GM18867 (cell line): ENCODE measurements at regions not wholly inside any gene's neighbourhood (a gene's known extent, or its start where the extent isn't known, plus 50 kb on each side); places are given as distances from the start of the nearest gene placed in this dataset.

Source experiments
- ATAC-seq: cut with Tn5 transposase; IDR thresholded peaks from one replicate; pipeline ENCODE4 v1.9.1; 2021; ENCODE audit warnings: mild to moderate bottlenecking, moderate library complexity; ENCODE audit not compliant: unreplicated experiment

GRCh38 chr4:63663870-63664269, 745.4 kb downstream of the TECRL start:
- ATAC-seq, result peak; percentile 98

DNA sequence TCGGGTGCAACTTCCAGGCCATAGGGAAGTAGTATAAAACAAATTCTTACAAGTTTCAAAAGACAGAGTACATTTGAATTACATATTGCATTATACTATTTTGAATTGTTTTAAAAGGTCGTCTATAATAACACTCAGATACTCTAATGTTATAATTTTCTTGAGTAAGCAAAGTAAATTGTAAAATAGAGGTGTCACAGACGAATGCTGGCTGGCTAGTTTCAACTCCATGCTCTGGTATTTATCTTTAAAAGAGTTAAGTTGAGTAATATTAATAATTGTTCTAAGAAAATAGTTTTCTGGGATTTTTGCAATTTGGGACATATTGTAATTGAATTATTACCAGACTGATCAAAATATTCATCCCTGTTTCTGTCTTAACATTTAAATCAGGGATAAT, 764.9 kb downstream of the TECRL start:
- ATAC-seq, result no peak

- no peak for ATAC-seq
Observed at GRCh38 chr4:63637270-63637669, 772.0 kb downstream of the TECRL start.

DNA sequence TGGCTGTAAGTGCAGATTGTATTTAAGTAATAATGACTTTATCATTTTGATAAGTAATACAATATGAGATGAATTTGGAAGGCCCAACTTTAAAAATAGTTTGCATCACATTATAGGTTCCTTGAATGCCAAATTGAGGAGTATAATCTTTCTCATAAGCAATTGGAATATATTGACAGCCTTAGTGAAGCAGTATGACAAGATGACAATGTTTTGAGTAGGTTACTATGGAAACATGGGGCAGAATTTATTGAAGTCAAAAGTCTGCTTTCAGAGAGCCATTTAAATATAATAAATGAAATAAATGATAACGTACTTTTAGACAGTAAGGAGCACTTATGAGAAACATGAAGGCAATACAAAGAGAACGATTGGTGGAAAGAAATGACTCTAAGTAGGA, 776.4 kb downstream of the TECRL start:
- no peak for ATAC-seq

- ATAC-seq, result no peak
Observed at GRCh38 chr4:63620271-63620670, 789.0 kb downstream of the TECRL start.

GRCh38 chr4:63619771-63620170, 789.5 kb downstream of the TECRL start:
- ATAC-seq, result no peak

- no peak for ATAC-seq
Observed at GRCh38 chr4:63618883-63619718, 790.1 kb downstream of the TECRL start.

GRCh38 chr4:63607169-63607872, 801.9 kb downstream of the TECRL start:
- no peak for ATAC-seq

DNA sequence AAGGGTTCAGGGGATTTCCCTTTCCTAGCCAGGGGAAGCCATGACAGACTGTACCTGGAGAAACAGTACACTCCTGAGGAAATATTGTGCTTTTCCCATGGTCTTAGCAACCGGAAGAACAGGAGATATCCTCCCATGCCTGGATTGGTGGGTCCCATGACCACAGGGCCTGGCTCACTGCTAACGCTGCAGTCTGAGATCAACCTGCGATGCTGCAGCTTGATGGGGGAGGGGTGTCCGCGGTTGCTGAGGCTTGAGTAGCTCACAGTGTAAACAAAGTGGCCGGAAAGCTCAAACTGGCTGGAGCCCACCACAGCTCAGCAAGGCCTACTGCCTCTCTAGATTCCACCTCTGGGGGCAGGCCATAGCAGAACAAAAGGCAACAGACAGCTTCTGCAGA, 819.5 kb downstream of the TECRL start:
- no peak for ATAC-seq

- ATAC-seq, result no peak
Observed at GRCh38 chr4:63583561-63583960, 825.7 kb downstream of the TECRL start.

DNA sequence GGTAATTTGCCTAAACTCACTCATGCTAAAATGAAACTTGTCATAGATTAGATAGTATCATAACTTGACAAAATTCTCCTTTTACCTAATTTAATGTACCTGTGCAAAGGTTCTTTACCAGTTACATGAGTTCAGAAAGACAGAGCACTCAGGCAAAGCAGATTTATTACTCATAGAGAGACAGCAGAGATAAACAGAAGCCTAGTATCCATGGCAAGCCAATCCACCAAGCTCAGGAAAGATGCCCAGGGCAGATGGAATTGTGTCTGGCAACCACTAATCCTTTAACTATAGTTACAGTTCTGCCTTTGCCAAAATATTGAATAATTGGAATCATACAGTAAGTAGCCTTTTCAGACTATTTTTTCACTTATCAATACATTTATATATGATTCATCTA, 826.2 kb downstream of the TECRL start:
- ATAC-seq, result no peak

GRCh38 chr4:63580796-63581475, 828.3 kb downstream of the TECRL start:
- peak; percentile 43 for ATAC-seq

GRCh38 chr4:63578383-63578782, 830.9 kb downstream of the TECRL start:
- ATAC-seq, result no peak

GRCh38 chr4:63566658-63567057, 842.6 kb downstream of the TECRL start:
- no peak for ATAC-seq

GRCh38 chr4:63563288-63564014, 845.8 kb downstream of the TECRL start:
- ATAC-seq, result no peak

GRCh38 chr4:63558709-63559108, 850.5 kb downstream of the TECRL start:
- no peak for ATAC-seq

DNA sequence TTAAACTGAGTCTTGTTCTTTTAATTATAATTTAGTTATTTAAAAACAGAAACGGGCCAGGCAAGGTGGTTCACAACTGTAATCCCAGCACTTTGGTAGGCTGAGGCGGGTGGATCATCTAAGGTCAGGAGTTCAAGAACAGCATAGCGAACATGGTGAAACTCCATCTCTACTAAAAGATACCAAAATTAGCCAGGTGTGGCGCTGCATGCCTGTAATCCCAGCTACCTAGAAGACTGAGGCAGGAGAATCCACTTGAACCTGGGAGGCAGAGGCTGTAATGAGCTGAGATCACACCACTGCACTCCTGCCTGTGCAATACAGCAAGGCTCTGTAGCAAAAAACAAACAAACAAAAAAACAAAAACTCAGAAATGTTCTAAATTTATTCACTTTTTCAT, 852.9 kb downstream of the TECRL start:
- ATAC-seq, result no peak

DNA sequence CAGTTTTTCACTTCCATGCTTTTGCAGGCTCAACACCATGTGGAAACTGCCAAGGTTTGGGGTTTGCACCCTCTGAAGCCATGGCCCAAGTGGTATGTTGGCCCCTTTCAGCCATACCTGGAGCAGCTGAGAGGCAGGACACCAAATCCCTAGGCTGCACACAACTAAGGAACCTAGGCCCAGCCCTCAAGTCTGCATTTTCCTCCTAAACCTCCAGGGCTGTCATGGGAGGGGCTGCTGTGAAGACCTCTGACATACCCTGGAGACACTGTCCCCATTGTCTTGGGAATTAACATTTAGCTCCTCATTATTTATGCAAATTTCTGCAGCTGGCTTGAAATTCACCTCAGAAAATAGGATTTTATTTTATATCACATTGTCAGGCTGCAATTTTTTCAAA, 856.1 kb downstream of the TECRL start:
- ATAC-seq, result no peak

- no peak for ATAC-seq
Observed at GRCh38 chr4:63541828-63542227, 867.4 kb downstream of the TECRL start.

DNA sequence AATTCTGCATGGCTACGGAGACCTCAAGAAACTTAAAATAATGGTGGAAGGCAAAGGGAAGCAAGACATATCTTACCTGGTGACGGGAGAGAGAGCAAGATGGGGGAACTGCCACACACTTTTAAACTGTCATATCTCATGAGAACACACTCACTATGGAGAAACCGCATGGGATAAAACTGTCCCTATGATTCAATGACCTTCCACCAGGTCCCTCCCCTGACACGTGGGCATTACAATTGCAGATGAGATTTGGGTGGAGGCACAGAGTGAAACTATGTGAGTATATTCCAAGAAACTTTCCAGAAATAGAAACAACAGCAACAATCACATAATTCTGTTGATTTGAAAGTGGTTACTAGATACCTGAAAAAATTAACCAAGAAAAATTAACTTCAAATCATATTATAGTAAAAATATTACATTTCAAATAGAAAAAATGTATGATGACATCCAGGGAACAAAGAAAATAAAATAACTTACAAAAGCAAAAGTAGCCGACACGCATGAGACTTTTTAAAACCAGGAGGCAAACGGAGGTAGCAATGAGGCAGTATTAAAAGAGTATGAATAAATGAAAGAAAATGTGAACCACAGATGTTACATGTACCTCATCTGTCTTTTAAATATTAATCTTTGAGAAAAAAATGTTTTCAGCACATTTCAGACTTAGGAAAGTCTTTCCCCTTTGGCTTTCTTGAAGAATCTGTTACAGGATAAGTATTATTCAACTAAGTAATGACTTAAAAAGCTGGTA, 879.5 kb downstream of the TECRL start:
- ATAC-seq, result no peak
